ENCODE measurements at regions not wholly inside any gene's neighbourhood (a gene's known extent, or its start where the extent isn't known, plus 50 kb on each side); places are given as distances from the start of the nearest gene placed in this dataset.

GRCh38 chr2:104701411-104701911, 152.5 kb upstream of the POU3F3 start:
- H3K27me3 ChIP-seq (ENCODE audit: control insufficient read depth in 3 of 3, insufficient read depth in 3 of 3, low read length in 2 of 3): peaks cover 0 to 7% (median 0%) of the 10 kb centered on the region in 3 donors
- no peak overlapping the region for H3K4me3 ChIP-seq
- H3K9me3 ChIP-seq (ENCODE audit: control insufficient read depth in 4 of 4, insufficient read depth in 3 of 4, low read length in 3 of 4): peaks cover 0 to 3% (median 0%) of the 10 kb centered on the region in 4 donors
- H3K4me1 ChIP-seq (ENCODE audit: control insufficient read depth in 5 of 5, insufficient read depth in 5 of 5, low read length in 5 of 5): peaks cover 0 to 1% (median 0%) of the 10 kb centered on the region in 5 donors
- H3K36me3 ChIP-seq (ENCODE audit: control insufficient read depth in 4 of 4, insufficient read depth in 4 of 4, low read length in 4 of 4): no peaks in the 10 kb centered on the region
- H3K27ac ChIP-seq (ENCODE audit: low read depth in 1 of 2, low read length in 1 of 2): no peak overlapping the region
- TF ChIP-seq CTCF (IDR thresholded peaks at IDR 0.05; ENCODE audit: control extremely low read depth, extremely low read depth): no peak
- WGBS, 2 donors: 84 to 90% methylated on average over 19 of the region's 19 CpGs
- no peak overlapping the region for H3K9ac ChIP-seq (ENCODE audit: insufficient read depth in 1 of 2, low read length in 2 of 2)
- DNase-seq: no peak
- no peak for ATAC-seq (ENCODE audit: insufficient read depth, low FRiP score)

GRCh38 chr2:104702031-104702850, 151.7 kb upstream of the POU3F3 start:
- DNase-seq: peak; percentile 10 to 15 (median 13)
- ATAC-seq (ENCODE audit: insufficient read depth, low FRiP score): no peak
- Histone ChIP-seq H3K4me1 (ENCODE audit: control insufficient read depth in 5 of 5, insufficient read depth in 5 of 5, low read length in 5 of 5) (peaks cover 0 to 1% (median 0%) of the 10 kb centered on the region in 5 donors), H3K4me3 (no peak overlapping the region), H3K36me3 (ENCODE audit: control insufficient read depth in 4 of 4, insufficient read depth in 4 of 4, low read length in 4 of 4) (no peaks in the 10 kb centered on the region), H3K27me3 (ENCODE audit: control insufficient read depth in 3 of 3, insufficient read depth in 3 of 3, low read length in 2 of 3) (peaks cover 0 to 7% (median 0%) of the 10 kb centered on the region in 3 donors), H3K9ac (ENCODE audit: insufficient read depth in 1 of 2, low read length in 2 of 2) (no peak overlapping the region), H3K27ac (ENCODE audit: low read depth in 1 of 2, low read length in 1 of 2) (no peak overlapping the region), H3K9me3 (ENCODE audit: control insufficient read depth in 4 of 4, insufficient read depth in 3 of 4, low read length in 3 of 4) (peaks cover 0 to 3% (median 0%) of the 10 kb centered on the region in 4 donors)
- WGBS, 2 donors: 58 to 85% methylated on average over 11 of the region's 11 CpGs
- TF ChIP-seq CTCF (IDR thresholded peaks at IDR 0.05; ENCODE audit: control extremely low read depth, extremely low read depth): no peak

- H3K9ac ChIP-seq (ENCODE audit: insufficient read depth in 1 of 2, low read length in 2 of 2): no peak overlapping the region
- H3K27me3 ChIP-seq (ENCODE audit: control insufficient read depth in 3 of 3, insufficient read depth in 3 of 3, low read length in 2 of 3): peaks cover 0 to 7% (median 0%) of the 10 kb centered on the region in 3 donors
- WGBS, 2 donors: 83 to 87% methylated on average over 8 of the region's 8 CpGs
- H3K4me3 ChIP-seq: no peak overlapping the region
- ATAC-seq (ENCODE audit: insufficient read depth, low FRiP score) (no peak), DNase-seq (no peak)
- no peak for TF ChIP-seq CTCF (IDR thresholded peaks at IDR 0.05; ENCODE audit: control extremely low read depth, extremely low read depth)
- no peak overlapping the region for H3K27ac ChIP-seq (ENCODE audit: low read depth in 1 of 2, low read length in 1 of 2)
- peaks cover 0 to 3% (median 0%) of the 10 kb centered on the region in 4 donors for H3K9me3 ChIP-seq (ENCODE audit: control insufficient read depth in 4 of 4, insufficient read depth in 3 of 4, low read length in 3 of 4)
- H3K4me1 ChIP-seq (ENCODE audit: control insufficient read depth in 5 of 5, insufficient read depth in 5 of 5, low read length in 5 of 5): peaks cover 0 to 1% (median 0%) of the 10 kb centered on the region in 5 donors
- H3K36me3 ChIP-seq (ENCODE audit: control insufficient read depth in 4 of 4, insufficient read depth in 4 of 4, low read length in 4 of 4): no peaks in the 10 kb centered on the region
Measured at GRCh38 chr2:104703669-104704068, 150.2 kb upstream of the POU3F3 start.
